GM10248 (cell line): ENCODE measurements at regions not wholly inside any gene's neighbourhood (a gene's known extent, or its start where the extent isn't known, plus 50 kb on each side); places are given as distances from the start of the nearest gene placed in this dataset.

Experiments
- CTCF ChIA-PET: fragments of 300-600 bp; sonication (Branson Sonifier 250); formaldehyde crosslinking; extraction: SDS; loops from one replicate; lab custom pipeline; 2021; ENCODE audit warnings: antibody characterized with exemption; lab: Yijun Ruan, JAX
- POLR2A ChIA-PET: fragments of 350-650 bp; sonication (Branson Sonifier 250); formaldehyde crosslinking; extraction: SDS; loops from one replicate; lab custom pipeline; 2020; ENCODE audit warnings: antibody characterized with exemption; lab: Yijun Ruan, JAX
- DNase-seq: peaks from one replicate; pipeline ENCODE4 v3.0.0; 2012; ENCODE audit errors: extremely low spot score
- TF ChIP-seq, protein P1 (sequence below): IDR thresholded peaks from 2 replicates; pipeline ENCODE4 v1.5.1; 2012; ENCODE audit warnings: mild to moderate bottlenecking, low read depth; ENCODE audit errors: extremely low read depth, missing control alignments, control extremely low read depth

DNA sequence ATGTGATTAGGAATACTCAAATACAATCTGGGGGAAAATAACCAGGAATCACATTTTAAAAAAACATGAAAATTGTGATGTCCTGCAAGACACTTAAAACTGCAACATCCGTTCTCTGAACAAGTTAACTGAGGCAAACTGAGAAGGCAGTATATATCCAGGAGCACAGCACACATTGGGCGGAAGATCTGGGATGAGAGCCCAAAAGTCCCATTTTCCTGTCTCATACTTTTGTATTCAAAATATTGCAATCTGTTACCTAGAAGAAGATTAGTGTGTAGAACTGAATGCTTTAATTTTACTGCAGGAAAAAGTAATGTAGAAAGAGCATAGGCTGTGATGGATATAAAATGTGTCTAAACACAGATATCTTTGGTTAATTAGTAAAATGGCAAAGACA is 276.8 kb upstream of the FANCL start:
- ChIA-PET POLR2A (no interaction called here), CTCF (no interaction called here)
- DNase-seq = no peak
- TF ChIP-seq, protein P1, sequence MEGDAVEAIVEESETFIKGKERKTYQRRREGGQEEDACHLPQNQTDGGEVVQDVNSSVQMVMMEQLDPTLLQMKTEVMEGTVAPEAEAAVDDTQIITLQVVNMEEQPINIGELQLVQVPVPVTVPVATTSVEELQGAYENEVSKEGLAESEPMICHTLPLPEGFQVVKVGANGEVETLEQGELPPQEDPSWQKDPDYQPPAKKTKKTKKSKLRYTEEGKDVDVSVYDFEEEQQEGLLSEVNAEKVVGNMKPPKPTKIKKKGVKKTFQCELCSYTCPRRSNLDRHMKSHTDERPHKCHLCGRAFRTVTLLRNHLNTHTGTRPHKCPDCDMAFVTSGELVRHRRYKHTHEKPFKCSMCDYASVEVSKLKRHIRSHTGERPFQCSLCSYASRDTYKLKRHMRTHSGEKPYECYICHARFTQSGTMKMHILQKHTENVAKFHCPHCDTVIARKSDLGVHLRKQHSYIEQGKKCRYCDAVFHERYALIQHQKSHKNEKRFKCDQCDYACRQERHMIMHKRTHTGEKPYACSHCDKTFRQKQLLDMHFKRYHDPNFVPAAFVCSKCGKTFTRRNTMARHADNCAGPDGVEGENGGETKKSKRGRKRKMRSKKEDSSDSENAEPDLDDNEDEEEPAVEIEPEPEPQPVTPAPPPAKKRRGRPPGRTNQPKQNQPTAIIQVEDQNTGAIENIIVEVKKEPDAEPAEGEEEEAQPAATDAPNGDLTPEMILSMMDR = no peak

DNA sequence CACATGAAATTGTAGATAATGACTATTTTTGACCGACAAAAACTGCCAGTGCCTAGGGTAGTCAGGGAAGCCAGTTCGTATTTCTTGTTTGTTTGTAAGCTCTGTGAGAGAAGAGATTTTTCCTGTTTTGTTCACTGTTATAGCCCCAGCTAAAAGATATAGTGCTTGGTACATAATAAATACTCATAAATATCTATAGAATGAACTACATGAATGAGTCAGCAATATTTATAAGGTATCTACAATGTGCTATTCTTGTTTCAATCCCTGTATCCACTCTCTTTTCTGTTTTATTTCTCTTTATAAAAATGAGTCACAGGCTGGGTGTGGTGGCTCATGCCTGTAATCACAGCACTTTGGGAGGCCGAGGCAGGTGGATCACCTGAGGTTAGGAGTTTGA is 275.6 kb upstream of the FANCL start:
- CTCF ChIA-PET = interaction anchor here (1.2 to 1.6 kb wide), 3 partner anchors 37 to 611 kb away, joined by 3 to 4 read pairs (median 3); no protein-coding TSS in a partner anchor
- TF ChIP-seq, protein P1 = no peak
- no peak for DNase-seq
- POLR2A ChIA-PET = no interaction called here

DNA sequence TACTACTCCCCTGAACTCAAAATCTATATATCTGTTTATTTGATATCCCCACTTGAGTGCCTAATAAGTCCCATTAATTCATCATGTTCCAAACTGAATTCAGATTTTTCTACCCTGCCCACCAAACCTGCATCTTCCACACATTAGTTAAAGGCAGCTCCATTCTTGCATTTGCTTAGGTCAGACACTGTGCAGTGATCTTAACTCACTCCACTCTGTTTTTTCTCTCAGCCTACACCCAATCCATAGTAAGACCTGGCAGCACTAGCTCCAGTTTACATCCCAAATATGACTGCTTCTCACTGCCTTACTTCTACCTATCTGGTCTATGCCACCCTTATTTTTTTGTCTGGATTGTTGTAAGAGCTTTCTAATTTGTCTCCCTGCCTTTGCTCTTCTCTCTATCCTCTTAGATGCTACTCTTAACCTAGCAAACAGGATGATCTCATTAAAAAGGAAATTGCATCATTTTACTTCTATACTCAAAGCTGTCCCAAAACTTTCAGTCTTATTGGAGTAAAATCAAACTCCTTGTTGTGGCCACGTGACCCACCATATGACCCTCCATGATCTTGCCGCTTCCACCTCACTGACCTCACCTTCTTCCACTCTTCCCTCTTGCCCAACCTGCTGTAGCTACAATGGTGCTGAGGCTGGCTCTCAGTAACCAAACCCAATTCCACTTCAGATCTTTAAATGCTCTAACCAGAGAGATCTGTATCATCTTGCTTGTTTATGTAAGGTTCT is 274.9 kb upstream of the FANCL start:
- ChIA-PET POLR2A (no interaction called here), CTCF (interaction anchor here (1.2 to 1.6 kb wide), 3 partner anchors 38 to 610 kb away, joined by 3 to 4 read pairs (median 3); no protein-coding TSS in a partner anchor)
- DNase-seq = no peak
- TF ChIP-seq, protein P1 = no peak

DNA sequence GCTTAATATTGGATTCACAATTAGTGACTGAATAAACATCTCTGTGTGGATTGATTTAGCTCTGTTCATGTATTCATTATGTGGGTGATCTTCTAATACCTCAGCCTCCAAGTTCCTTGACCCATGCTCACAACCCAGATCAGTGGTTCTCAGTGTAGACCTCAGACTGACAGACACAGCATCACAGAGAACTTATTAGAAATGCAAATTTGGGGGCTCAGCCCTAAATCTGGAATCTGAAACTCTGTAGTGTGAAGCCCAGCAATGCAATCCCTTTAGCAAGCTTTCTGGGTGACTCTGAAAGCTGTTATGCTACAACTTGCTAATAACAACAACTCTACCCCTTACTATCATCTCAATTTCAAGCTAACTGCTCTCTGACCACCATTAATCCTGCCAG is 273.1 kb upstream of the FANCL start:
- DNase-seq = no peak
- CTCF ChIA-PET = no interaction called here
- TF ChIP-seq, protein P1 = no peak
- POLR2A ChIA-PET = no interaction called here

DNA sequence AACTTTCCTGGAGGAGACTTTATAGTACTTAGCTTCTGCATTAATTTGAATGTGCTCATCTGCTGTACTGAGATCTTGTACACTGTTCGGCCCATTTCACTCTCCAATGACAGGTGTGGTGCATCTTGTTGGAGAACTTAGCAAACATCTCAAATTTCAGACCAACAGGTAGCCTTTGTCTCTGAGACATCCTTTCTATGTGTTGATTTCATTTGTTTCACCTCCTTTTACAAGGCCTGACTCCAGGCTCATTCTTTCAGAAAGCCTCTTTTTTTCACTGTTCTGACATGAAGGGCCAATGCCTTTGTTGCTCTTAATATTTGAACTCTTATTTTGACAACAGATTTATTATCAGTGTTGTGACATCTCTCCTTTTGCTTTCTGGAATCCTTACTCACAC is 271.8 kb upstream of the FANCL start:
- POLR2A ChIA-PET = no interaction called here
- CTCF ChIA-PET = interaction anchor here (1.2 kb wide), 1 partner anchor 12 kb away, joined by 3 read pairs; no protein-coding TSS in a partner anchor

DNA sequence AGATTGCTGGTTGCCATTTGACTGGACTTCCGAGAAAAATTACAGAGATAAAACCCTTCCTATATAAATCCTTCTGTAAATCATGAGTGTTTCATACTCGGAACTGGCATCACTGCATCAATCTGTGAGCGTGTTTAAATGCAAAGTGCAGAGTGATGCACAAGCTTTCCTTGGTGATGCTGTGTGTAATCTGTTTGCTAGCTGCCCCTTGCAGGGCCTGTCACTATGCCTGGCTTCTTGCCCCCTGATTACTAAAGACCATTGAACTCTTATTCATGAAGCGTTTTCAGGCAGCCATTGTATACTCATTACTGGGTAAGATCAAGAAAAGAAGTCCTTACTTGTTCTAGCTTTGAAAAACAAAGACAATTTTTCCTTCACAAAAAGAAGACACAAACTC is 266.9 kb upstream of the FANCL start:
- DNase-seq = no peak
- ChIA-PET CTCF (no interaction called here), POLR2A (no interaction called here)
- TF ChIP-seq, protein P1 = no peak

More for the DNA sequence above, 271.8 kb upstream of the FANCL start:
- TF ChIP-seq, protein P1 = no peak
- no peak for DNase-seq
